ENCODE measurements at regions not wholly inside any gene's neighbourhood (a gene's known extent, or its start where the extent isn't known, plus 50 kb on each side); places are given as distances from the start of the nearest gene placed in this dataset.

DNA sequence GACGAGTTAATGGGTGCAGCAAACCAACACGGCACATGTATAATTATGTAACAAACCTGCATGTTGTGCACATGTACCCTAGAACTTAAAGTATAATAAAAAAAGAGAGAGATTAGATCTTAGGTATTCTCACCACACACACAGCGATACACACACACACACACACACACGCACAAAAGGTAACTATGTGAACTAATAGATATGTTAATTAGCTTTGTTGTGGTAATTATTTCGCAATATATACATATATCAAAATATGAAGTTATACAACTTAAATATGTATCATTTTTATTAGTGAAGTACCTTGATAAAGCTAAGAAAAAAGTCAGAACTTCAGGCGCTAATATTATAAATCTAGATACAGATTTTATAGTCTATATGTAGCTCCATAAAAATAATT lies 849.2 kb downstream of the IPMK start:
- TF ChIP-seq, protein P1, sequence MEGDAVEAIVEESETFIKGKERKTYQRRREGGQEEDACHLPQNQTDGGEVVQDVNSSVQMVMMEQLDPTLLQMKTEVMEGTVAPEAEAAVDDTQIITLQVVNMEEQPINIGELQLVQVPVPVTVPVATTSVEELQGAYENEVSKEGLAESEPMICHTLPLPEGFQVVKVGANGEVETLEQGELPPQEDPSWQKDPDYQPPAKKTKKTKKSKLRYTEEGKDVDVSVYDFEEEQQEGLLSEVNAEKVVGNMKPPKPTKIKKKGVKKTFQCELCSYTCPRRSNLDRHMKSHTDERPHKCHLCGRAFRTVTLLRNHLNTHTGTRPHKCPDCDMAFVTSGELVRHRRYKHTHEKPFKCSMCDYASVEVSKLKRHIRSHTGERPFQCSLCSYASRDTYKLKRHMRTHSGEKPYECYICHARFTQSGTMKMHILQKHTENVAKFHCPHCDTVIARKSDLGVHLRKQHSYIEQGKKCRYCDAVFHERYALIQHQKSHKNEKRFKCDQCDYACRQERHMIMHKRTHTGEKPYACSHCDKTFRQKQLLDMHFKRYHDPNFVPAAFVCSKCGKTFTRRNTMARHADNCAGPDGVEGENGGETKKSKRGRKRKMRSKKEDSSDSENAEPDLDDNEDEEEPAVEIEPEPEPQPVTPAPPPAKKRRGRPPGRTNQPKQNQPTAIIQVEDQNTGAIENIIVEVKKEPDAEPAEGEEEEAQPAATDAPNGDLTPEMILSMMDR (IDR thresholded peaks at IDR 0.05; ENCODE audit: poor library complexity), result no peak
- TF ChIP-seq EZH2 (IDR thresholded peaks at IDR 0.05; ENCODE audit: borderline replicate concordance), result no peak

All from hepatocyte (in vitro differentiated cells).